ENCODE measurements at regions not wholly inside any gene's neighbourhood (a gene's known extent, or its start where the extent isn't known, plus 50 kb on each side); places are given as distances from the start of the nearest gene placed in this dataset.

DNA sequence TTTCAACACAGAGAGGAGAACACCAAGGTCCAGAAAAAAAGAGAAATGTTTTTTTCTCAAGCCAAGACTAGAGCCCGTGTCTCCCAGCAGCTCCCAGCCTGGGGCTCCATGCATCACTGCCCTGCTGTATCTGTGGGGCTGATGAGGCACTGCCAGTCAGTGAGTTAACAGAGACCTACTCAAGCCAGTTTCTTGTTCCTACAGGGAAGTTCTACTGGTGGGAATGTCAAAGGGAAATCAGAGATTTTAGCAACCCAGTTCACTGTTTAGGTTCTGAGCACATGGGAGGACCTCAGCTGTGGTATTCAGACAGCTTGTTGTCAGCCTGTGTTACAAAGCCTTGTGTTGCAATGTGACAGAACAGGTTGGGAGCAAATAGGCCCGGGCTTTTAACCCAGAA is 234.3 kb downstream of the TLE3 start:
- Histone ChIP-seq H3K27ac (ENCODE audit: low read depth, low read length) (no peak overlapping the region), H4K20me1 (ENCODE audit: control insufficient read depth, insufficient read depth, low read depth, low read length) (no peaks in the 10 kb centered on the region), H3K4me3 (ENCODE audit: low read length) (no peak overlapping the region), H3K9me2 (replicated peaks; ENCODE audit: control insufficient read depth, low read length) (no peaks in the 10 kb centered on the region), H3K4me2 (ENCODE audit: low read length) (peak overlapping the region; percentile 5), H3K36me3 (ENCODE audit: control insufficient read depth, low read length) (no peaks in the 10 kb centered on the region), H3F3A (ENCODE audit: control insufficient read depth, insufficient read depth) (no peaks in the 10 kb centered on the region), H3K9me3 (ENCODE audit: control insufficient read depth, insufficient read depth, low read length) (0 out of 2 replicates have a peak, but pooled peaks cover 3% of the 10 kb centered on the region), H3K27me3 (ENCODE audit: control insufficient read depth, low read length) (no peaks in the 10 kb centered on the region), H3K79me2 (ENCODE audit: control insufficient read depth, low read length) (no peaks in the 10 kb centered on the region), H3K4me1 (ENCODE audit: control insufficient read depth, low read length) (peaks cover 75% of the 10 kb centered on the region)
- TF ChIP-seq EZH2phosphoT487 (IDR thresholded peaks at IDR 0.05; ENCODE audit: borderline replicate concordance, low read length) = no peak
- TF ChIP-seq, protein P1, sequence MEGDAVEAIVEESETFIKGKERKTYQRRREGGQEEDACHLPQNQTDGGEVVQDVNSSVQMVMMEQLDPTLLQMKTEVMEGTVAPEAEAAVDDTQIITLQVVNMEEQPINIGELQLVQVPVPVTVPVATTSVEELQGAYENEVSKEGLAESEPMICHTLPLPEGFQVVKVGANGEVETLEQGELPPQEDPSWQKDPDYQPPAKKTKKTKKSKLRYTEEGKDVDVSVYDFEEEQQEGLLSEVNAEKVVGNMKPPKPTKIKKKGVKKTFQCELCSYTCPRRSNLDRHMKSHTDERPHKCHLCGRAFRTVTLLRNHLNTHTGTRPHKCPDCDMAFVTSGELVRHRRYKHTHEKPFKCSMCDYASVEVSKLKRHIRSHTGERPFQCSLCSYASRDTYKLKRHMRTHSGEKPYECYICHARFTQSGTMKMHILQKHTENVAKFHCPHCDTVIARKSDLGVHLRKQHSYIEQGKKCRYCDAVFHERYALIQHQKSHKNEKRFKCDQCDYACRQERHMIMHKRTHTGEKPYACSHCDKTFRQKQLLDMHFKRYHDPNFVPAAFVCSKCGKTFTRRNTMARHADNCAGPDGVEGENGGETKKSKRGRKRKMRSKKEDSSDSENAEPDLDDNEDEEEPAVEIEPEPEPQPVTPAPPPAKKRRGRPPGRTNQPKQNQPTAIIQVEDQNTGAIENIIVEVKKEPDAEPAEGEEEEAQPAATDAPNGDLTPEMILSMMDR (IDR thresholded peaks at IDR 0.05; ENCODE audit: low read depth, low read length, poor library complexity, severe bottlenecking) = no peak

DNA sequence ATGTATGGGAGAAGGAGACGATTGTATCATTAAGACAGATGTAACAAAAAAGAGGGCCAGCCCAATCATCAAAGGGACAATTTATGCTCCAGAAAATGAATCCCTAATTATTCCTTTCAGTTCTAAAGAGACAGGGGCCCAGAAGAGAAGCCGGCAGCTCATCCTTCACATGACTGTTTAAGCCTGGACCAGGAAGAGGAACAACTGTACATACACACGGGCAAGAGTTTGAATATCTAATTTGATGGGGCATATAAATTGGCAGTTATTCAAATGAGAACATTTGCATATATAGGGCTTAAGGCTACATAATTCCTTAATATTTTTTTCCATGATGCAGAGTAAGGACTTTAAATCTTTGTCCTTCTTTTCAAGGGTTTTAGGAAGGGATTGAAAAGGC is 232.3 kb downstream of the TLE3 start:
- Histone ChIP-seq H3K27ac (ENCODE audit: low read depth, low read length) (no peak overlapping the region), H3K4me1 (ENCODE audit: control insufficient read depth, low read length) (peaks cover 76% of the 10 kb centered on the region), H3K4me3 (ENCODE audit: low read length) (peak overlapping the region; percentile 32), H3K36me3 (ENCODE audit: control insufficient read depth, low read length) (no peaks in the 10 kb centered on the region), H3K9me3 (ENCODE audit: control insufficient read depth, insufficient read depth, low read length) (0 out of 2 replicates have a peak, but pooled peaks cover 3% of the 10 kb centered on the region), H4K20me1 (ENCODE audit: control insufficient read depth, insufficient read depth, low read depth, low read length) (no peaks in the 10 kb centered on the region), H3K4me2 (ENCODE audit: low read length) (peak overlapping the region; percentile 37), H3F3A (ENCODE audit: control insufficient read depth, insufficient read depth) (no peaks in the 10 kb centered on the region), H3K79me2 (ENCODE audit: control insufficient read depth, low read length) (no peaks in the 10 kb centered on the region), H3K9me2 (replicated peaks; ENCODE audit: control insufficient read depth, low read length) (no peaks in the 10 kb centered on the region), H3K27me3 (ENCODE audit: control insufficient read depth, low read length) (no peaks in the 10 kb centered on the region)
- TF ChIP-seq, protein P1 (IDR thresholded peaks at IDR 0.05; ENCODE audit: low read depth, low read length, poor library complexity, severe bottlenecking) = no peak
- no peak for TF ChIP-seq EZH2phosphoT487 (IDR thresholded peaks at IDR 0.05; ENCODE audit: borderline replicate concordance, low read length)

DNA sequence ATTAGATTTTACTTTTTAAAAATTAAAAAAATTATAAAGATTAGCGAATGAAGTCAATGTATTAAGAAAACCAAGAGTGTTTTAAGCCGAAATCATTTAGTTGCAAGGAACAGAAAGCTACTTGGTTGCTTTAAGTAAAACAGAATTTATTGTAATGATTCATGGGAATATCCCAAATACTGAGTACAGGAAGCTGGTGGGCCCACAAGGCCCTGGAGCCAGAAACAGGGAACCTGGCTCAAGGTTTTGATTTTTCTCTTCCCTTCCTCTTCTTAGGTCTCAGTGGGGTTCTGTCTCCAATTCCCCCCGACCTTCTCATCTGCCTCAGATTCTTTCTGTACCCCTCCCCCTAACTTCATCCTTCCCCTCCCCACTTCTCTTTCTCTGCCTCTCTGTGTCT is 229.0 kb downstream of the TLE3 start:
- no peaks in the 10 kb centered on the region for H4K20me1 ChIP-seq (ENCODE audit: control insufficient read depth, insufficient read depth, low read depth, low read length)
- no peaks in the 10 kb centered on the region for H3F3A ChIP-seq (ENCODE audit: control insufficient read depth, insufficient read depth)
- H3K4me1 ChIP-seq (ENCODE audit: control insufficient read depth, low read length) = peaks cover 45% of the 10 kb centered on the region
- H3K4me3 ChIP-seq (ENCODE audit: low read length) = no peak overlapping the region
- no peak for TF ChIP-seq EZH2phosphoT487 (IDR thresholded peaks at IDR 0.05; ENCODE audit: borderline replicate concordance, low read length)
- TF ChIP-seq, protein P1 (IDR thresholded peaks at IDR 0.05; ENCODE audit: low read depth, low read length, poor library complexity, severe bottlenecking) = no peak
- H3K79me2 ChIP-seq (ENCODE audit: control insufficient read depth, low read length) = no peaks in the 10 kb centered on the region
- H3K27me3 ChIP-seq (ENCODE audit: control insufficient read depth, low read length) = no peaks in the 10 kb centered on the region
- H3K4me2 ChIP-seq (ENCODE audit: low read length) = no peak overlapping the region
- H3K27ac ChIP-seq (ENCODE audit: low read depth, low read length) = no peak overlapping the region
- H3K36me3 ChIP-seq (ENCODE audit: control insufficient read depth, low read length) = no peaks in the 10 kb centered on the region
- no peaks in the 10 kb centered on the region for H3K9me2 ChIP-seq (replicated peaks; ENCODE audit: control insufficient read depth, low read length)
- H3K9me3 ChIP-seq (ENCODE audit: control insufficient read depth, insufficient read depth, low read length) = peaks cover 12% of the 10 kb centered on the region; the same call in 1 of the 2 replicates

All from DOHH2 (cell line).